CD4-positive, alpha-beta T cell treated with Interleukin-15 for 4 hours (primary cell): ENCODE measurements at regions not wholly inside any gene's neighbourhood (a gene's known extent, or its start where the extent isn't known, plus 50 kb on each side); places are given as distances from the start of the nearest gene placed in this dataset.
"Not testable (repeated sequence)": the region's sequence is repeated elsewhere in the genome, so short reads cannot be mapped to it uniquely, and the experiment has no call there.

Experiments used
- DNase-seq: peaks from one replicate; pipeline ENCODE4 v3.0.0-alpha.2; 2020; ENCODE audit warnings: low spot score

DNA sequence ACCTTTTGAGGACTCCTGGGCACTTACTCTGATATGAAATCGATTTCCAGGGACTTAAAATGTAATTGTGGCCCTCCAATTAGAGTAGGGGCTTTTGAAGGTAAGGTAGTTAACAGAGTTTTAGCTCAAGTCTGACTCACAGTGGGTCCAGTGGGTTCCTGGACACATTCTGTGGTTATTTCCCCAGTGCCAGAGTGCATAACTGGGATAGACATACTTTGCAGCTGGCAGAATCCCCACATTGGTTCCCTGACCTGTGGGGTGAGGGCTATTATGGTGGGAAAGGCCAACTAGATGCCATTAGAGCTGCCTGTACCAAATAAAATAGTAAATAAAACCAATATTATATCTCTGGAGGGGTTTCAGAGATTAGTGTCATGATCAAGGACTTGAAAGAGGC, 243.8 kb upstream of the EPHA7 start:
- DNase-seq, result no peak

DNA sequence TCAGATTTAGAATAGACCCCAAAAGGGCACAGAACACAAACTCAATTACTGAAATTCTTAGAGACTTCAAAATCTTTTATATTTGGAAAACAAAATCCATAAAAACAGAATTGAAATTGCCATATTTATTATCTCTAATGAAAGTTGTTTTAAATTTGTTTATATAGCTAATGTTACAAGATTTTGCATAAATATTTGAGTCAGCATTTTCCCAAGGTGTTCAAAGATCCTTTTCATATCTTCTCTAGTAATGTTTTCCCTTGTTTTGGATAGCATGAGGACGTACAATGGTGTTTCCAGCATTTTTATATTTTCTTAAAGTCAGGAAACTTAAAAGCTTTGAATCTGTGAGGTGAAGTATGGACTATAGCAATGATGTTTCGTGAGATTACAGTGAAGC, 235.2 kb upstream of the EPHA7 start:
- no peak for DNase-seq

DNA sequence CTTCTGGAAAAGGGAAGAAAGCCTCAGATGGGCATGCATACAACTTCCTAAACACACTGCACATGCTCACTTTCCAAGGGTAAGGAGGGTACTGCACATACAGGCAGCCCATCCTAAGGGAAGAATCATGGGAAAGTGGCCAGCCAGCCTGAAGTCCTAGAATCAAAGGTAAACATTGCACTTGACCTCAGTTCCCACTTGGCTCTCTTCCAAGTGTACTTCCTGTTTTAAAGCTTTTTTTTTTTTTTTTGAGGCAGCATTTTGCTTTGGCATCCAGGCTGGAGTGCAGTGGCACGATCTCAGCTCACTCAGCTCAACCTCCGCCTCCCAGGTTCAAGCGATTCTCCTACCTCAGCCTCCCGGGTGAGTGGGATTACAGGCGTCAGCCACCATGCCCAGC, 225.3 kb upstream of the EPHA7 start:
- no peak for DNase-seq

GRCh38 chr6:93639126-93639525, 219.8 kb upstream of the EPHA7 start:
- no peak for DNase-seq

DNA sequence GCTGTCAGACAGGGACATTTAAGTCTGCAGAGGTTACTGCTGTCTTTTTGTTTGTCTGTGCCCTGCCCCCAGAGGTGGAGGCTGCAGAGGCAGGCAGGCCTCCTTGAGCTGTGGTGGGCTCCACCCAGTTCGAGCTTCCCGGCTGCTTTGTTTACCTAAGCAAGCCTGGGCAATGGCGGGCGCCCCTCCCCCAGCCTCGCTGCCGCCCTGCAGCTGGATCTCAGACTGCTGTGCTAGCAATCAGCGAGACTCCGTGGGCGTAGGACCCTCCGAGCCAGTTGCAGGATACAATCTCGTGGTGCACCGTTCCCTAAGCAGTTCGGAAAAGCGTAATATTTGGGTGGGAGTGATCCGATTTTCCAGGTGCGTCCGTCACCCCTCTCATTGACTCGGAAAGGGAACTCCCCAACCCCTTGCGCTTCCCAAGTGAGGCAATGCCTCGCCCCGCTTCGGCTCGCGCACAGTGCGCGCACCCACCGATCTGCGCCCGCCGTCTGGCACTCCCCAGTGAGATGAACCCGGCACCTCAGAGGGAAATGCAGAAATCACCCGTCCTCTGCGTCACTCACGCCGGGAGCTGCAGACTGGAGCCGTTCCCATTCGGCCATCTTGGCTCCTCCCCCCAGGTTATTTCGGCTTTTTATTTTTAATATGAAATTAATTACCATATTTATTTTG, 217.8 kb upstream of the EPHA7 start:
- DNase-seq, result not testable (repeated sequence)

DNA sequence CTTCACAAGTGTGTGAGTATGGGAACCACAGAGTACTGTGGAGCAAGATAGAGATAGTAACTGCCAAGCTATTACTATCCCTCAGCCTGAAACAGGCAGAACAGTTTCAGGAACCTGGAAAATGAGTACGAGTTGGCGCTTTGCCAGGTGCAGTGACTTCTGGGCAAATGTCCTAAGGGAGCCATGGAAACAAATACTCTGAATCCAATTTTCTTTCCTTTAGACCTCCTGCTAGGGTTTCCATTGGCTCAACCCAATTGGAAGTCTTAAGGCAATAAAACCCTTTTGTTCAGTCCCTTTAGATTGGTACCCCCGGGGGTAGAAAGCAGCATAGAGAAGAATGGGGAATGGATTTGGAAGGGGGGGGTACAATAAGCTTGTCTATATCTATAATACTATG, 205.0 kb upstream of the EPHA7 start:
- DNase-seq, result no peak

- DNase-seq, result no peak
These were observed 202.1 kb upstream of the EPHA7 start for GRCh38 chr6:93621442-93621841.

- DNase-seq, result no peak
These were observed 185.6 kb upstream of the EPHA7 start for GRCh38 chr6:93604951-93605350.

DNA sequence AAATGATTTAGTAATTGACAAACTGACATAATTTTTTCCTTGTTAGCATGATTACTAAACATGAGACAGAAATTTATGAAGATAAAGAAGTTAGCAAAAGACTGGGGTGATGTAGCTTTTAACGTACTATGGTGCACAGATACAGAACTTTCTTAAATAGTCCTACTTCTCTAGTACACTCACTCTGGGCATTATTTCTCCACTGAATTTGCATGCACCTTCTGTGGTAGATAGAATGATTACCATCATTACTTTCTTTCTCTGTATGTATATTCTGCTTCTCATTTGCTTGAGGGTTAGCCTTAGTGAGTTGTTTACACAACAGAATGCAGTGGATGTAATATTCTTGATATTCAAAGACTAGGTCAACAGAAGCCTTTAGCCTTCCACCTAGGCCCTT, 173.1 kb upstream of the EPHA7 start:
- DNase-seq, result no peak

DNA sequence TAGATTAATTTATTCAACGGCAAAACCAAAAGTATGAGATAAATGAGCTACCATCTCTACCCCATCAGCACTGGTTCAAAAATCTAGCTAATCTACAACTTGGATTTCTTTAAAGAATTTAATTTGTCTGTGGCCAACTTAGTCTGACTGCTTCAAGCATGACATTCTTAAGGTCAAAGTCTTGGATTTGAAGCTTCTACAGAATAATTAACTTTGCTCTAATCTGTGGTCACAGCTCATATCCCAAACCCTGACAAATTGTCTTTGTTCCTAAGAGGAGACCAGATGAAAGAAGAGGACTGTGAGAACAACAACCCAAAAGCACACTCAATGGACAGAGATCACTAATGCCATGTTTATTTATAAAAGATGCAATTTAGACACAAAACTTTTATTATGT, 166.9 kb upstream of the EPHA7 start:
- DNase-seq, result no peak

DNA sequence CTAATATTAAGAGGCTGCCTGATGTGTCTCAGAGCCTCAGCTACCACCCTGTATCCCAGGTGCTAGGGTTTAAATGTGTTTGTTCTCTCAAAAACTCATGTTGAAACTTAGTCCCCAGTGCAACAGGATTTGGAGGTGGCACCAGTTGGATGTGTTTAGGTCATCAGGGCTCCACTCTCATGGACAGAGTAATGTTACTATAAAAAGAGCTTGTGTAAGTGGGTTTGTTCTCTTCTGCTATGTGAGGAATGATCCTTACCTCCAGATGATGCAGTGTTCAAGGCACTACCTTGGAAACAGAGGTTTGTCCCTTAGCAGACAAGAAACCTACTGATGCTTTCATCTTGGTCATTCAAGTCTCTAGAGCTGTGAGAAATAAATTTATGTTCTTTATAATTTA, 164.9 kb upstream of the EPHA7 start:
- DNase-seq, result no peak

DNA sequence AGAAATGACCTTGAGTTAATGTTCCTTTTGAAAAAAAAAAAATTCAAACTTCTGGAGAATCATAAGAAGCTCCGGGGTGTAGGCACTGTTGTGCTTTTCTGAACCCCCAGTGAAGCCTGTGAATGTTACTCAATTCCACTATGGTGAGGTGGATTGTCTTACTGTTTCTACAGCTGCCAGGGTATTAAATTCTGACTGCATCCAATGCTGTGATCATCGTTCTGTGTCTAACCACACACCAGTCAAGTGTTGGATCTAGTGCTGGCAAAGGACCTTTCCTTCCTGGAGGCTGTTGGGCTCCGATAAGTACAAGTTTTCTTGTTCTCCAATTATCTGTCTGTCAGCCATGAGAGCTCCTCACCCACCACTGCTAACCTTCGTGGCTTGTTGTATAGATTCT, 162.0 kb upstream of the EPHA7 start:
- DNase-seq, result no peak

GRCh38 chr6:93580446-93580845, 161.1 kb upstream of the EPHA7 start:
- DNase-seq, result no peak

GRCh38 chr6:93575495-93576267, 156.3 kb upstream of the EPHA7 start:
- no peak for DNase-seq

GRCh38 chr6:93574299-93574698, 154.9 kb upstream of the EPHA7 start:
- no peak for DNase-seq

DNA sequence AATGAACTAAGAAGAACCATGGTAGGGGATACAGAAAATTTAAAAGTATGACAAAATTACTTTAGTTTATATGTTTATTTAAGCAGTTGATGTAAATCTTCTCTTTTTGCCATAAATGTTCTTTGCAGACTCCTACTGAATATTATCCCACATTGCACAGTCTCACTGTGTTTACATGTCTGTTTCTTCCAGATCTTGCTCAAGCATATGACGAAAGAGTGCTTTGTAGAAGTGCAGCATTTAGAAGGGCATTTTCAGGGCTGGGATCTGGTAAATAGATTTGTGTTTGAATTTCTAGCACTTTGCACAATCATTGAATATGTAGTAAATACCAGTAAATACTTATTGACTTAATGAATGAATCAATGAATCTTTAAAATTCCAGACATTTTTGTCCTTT, 152.0 kb upstream of the EPHA7 start:
- DNase-seq, result no peak

- DNase-seq, result no peak
These were observed 148.8 kb upstream of the EPHA7 start for GRCh38 chr6:93568169-93568568.

GRCh38 chr6:93567164-93567563, 147.8 kb upstream of the EPHA7 start:
- DNase-seq, result no peak

DNA sequence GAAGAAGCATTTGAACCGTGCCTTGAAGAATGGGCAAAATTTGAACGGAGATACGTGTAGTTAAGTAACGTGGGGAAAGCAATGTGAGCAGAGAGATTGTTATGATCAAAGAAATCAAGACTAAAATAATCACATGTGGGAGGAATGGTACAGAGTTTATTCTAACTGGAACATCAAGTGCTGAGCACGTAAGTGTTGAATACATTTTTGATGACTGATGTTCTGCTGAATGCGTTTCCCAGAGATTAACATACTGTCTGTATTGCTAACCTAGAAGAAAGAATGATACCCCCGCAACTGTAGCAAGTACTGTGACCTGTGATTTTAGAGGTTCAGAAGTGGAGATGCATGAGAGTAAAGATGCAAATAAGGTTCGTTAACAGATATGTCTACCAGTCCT, 146.9 kb upstream of the EPHA7 start:
- no peak for DNase-seq

DNA sequence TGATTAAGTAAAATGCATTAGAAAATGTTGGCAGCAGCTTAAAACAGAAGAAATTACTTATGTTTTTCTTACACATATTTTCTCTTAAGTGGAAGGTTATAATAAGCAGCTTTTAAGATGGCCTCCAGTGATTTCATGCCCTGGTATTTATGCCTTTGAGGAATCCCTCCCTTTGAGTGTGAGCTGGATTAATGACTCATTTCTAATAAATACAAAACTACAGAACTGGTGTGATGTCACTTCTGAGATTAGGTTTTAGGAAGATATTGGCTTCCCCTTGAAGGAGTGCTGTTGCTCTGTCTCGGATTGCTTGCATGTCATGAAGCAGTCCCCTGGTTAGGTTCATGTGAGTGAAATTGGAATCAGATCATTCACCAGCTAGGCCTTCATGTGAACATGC, 143.2 kb upstream of the EPHA7 start:
- no peak for DNase-seq

- DNase-seq, result no peak
These were observed 135.9 kb upstream of the EPHA7 start for GRCh38 chr6:93555292-93555691.

GRCh38 chr6:93554018-93554417, 134.7 kb upstream of the EPHA7 start:
- no peak for DNase-seq

GRCh38 chr6:93550551-93551276, 131.4 kb upstream of the EPHA7 start:
- DNase-seq, result no peak
